ENCODE measurements at regions not wholly inside any gene's neighbourhood (a gene's known extent, or its start where the extent isn't known, plus 50 kb on each side); places are given as distances from the start of the nearest gene placed in this dataset.
A peak's percentile ranks its signal among the peaks of the same experiment; 100 is the strongest.

- no peak for DNase-seq (ENCODE audit: low read depth)
- no peak overlapping the region for H3K4me3 ChIP-seq (ENCODE audit: low read depth, low read length)
- TF ChIP-seq CTCF (conservative IDR thresholded peaks at IDR 0.05; ENCODE audit: low read depth, low read length): no peak
These were observed 587.8 kb downstream of the IPMK start for GRCh38 chr10:57679916-57680315.

GRCh38 chr10:57675125-57675524, 592.6 kb downstream of the IPMK start:
- H3K4me3 ChIP-seq (ENCODE audit: low read depth, low read length): no peak overlapping the region
- no peak for DNase-seq (ENCODE audit: low read depth)
- no peak for TF ChIP-seq CTCF (conservative IDR thresholded peaks at IDR 0.05; ENCODE audit: low read depth, low read length)

- TF ChIP-seq CTCF (conservative IDR thresholded peaks at IDR 0.05; ENCODE audit: low read depth, low read length): no peak
- H3K4me3 ChIP-seq (ENCODE audit: low read depth, low read length): no peak overlapping the region
- DNase-seq (ENCODE audit: low read depth): no peak
These were observed 594.2 kb downstream of the IPMK start for GRCh38 chr10:57673446-57673960.

GRCh38 chr10:57664815-57665214, 602.9 kb downstream of the IPMK start:
- TF ChIP-seq CTCF (conservative IDR thresholded peaks at IDR 0.05; ENCODE audit: low read depth, low read length): no peak
- peak; percentile 39 for DNase-seq (ENCODE audit: low read depth)
- no peak overlapping the region for H3K4me3 ChIP-seq (ENCODE audit: low read depth, low read length)

GRCh38 chr10:57663401-57663800, 604.3 kb downstream of the IPMK start:
- TF ChIP-seq CTCF (conservative IDR thresholded peaks at IDR 0.05; ENCODE audit: low read depth, low read length): no peak
- H3K4me3 ChIP-seq (ENCODE audit: low read depth, low read length): no peak overlapping the region
- DNase-seq (ENCODE audit: low read depth): no peak

- no peak for TF ChIP-seq CTCF (conservative IDR thresholded peaks at IDR 0.05; ENCODE audit: low read depth, low read length)
- H3K4me3 ChIP-seq (ENCODE audit: low read depth, low read length): no peak overlapping the region
- no peak for DNase-seq (ENCODE audit: low read depth)
These were observed 606.5 kb downstream of the IPMK start for GRCh38 chr10:57661206-57661605.

GRCh38 chr10:57657164-57657765, 610.4 kb downstream of the IPMK start:
- DNase-seq (ENCODE audit: low read depth): peak; percentile 83
- peak; percentile 89 for TF ChIP-seq CTCF (conservative IDR thresholded peaks at IDR 0.05; ENCODE audit: low read depth, low read length)
- no peak overlapping the region for H3K4me3 ChIP-seq (ENCODE audit: low read depth, low read length)

All from choroid plexus epithelial cell (primary cell).